ENCODE measurements at regions not wholly inside any gene's neighbourhood (a gene's known extent, or its start where the extent isn't known, plus 50 kb on each side); places are given as distances from the start of the nearest gene placed in this dataset.

DNA sequence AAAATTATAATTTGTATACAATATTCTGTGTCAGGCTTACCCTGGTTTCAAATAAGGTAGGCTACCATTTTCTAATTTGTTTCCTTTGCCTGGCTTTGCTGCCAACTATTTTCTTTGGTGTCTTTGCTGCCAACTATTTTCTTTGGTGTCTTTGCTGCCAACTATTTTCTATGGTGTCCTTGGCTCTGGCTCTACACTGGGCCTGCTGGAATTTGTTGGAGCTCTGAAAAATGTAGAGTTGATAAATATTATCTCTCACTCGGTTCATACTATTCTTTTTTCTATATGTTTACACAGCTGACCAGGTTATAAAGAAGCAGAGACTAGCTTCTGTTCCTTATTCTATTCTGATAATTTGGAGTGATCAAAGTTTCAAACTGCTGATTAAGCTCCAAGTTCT, 768.0 kb upstream of the PHF14 start:
- no peak for DNase-seq

GRCh38 chr7:10210000-10210399, 763.7 kb upstream of the PHF14 start:
- no peak for DNase-seq

DNA sequence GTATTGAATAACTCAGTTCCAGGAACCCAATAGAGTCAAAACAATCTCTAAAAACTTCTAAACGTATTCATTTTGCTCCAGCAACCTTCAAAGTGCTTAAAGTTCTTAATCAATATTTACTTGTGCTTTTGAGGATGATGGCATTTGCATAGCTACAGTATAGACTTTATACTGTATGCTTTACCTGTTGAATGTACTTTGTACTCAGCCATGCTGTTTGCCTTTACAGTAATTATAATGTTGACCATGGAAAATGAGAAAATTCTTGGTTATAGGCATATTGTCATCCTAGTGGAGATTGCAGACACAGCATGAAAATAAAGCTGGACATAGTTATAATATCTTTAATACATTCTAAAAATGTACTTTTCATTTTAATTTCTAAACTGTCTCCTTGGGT, 762.7 kb upstream of the PHF14 start:
- no peak for DNase-seq

DNA sequence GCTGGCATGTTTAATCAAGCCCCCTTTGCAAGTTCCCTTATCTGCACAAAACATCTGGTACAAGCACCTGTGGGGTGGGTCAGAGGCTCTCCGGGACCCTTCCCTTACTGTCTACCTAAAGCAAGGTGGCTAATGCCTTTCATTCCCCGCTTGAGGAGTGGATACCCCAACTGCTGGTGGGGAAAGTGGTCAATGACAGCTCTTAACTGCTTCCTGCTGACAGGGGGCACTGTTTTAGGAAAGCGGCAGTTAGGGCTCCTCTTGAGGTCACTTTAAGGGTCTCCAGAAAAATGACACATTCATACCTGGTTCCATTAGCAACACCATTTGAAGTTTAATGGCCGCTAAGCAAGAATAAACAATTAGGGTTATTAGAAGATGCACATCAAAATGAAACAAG, 761.8 kb upstream of the PHF14 start:
- no peak for DNase-seq

DNA sequence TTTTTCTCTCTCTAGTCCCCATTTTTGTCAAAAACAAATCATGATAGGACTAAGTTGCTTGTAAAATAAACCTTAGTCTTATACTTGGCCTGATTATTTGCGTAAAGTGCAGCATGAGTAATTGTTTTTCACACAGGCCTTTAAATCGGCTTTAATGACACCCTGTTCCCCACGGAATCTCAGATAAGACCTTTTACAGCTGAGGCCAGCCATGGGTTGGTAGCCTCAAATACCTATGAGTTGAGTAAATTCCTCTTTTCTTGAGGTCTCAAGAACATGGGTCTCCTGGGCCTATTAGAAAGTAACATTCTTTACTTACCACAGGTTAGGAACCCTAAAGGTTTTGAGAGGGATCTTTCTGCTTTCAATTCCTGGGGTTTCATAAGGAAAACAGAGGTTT, 761.0 kb upstream of the PHF14 start:
- DNase-seq = no peak

DNA sequence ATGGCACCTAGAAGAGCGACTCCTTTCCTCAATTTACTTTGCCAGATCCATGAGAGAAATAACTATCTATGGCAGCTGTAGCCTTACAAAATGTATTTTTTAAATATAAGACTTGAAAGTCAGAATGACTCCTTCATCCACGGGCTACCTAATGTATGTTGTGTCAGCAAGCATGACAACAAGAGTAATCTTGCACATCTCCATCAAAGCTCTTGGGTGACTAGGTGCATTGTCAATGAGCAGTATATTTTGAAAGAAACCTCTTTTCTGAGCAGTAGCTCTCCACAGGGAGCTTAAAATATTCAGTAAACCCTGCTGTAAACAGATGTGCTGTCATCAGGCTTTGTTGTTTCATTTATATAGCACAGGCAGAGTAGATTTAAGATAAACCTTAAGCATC, 757.2 kb upstream of the PHF14 start:
- DNase-seq = no peak

DNA sequence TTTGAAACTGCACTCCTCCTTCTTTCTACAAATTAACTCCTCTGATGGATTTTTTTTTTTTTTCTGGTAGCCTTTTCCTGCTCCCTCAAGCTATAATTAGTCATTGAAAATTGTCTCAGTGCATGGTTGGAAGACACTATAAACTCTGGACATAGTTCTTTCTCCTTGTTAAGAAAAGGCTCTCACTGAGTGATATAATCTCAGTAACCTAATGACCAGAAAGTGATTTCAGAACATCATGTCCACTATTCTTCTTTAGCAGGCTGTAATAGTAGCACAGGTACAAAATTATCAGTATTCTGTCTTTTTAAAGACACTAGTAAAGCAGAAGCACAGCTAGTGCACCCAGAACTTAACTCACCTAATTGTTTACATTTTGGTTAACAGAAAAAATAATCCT, 752.6 kb upstream of the PHF14 start:
- no peak for DNase-seq

DNA sequence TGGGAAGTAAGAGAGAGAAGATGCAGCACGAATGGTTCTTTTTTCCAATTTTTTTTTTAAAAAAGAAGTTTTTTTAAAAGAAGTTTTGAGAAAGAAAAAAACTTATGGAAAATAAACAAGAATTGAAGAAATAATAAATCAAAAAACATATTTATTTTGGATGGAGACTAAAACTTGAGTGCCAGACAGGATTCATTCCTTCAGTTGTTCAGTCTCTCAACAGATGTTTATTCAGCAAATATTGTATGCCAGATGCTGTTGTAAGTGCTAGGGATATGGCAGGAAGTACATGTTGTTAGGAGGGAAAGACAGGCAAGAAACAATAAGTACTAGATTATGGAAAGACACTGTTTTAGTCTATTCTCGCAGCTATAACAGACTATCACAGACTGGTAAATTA, 750.7 kb upstream of the PHF14 start:
- no peak for DNase-seq

DNA sequence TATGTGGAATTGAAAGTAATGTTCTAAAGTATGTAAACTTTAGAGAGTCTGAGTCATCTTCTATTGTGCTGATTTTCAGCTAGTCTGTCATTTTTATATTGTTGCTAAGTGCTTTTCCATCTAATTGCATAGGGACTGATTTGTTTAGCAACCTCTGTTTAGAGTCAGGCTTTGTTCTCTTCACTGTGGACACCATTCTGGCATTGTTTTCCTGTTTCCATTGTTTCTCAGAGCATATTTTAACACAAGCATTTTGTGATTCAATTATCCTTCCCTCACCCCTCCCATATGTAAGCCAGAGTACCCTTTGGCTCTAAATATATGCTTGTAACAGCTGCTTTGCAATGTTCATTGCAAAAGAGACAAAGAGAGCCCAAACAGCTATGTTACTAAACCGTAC, 748.4 kb upstream of the PHF14 start:
- no peak for DNase-seq

DNA sequence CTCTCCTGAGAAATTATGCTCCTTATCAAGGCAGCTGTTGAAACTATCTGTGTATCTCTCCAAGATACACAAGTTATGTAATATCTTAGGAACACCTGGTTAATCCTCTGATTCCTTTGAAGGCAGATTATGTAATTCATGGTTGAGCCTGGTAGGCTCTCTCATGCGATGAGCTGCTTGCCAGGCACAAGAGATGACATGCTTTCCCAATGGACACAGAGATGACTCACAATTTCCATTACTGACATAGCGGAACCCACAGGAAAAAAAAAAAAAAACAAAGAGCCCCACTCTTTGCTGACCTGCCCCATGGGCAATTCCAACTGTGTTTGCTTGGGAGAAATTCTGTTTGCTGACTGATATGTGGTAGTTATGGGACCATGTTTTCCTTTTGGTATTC, 736.4 kb upstream of the PHF14 start:
- no peak for DNase-seq

- no peak for DNase-seq
These were observed 735.0 kb upstream of the PHF14 start for GRCh38 chr7:10238641-10239040.

DNA sequence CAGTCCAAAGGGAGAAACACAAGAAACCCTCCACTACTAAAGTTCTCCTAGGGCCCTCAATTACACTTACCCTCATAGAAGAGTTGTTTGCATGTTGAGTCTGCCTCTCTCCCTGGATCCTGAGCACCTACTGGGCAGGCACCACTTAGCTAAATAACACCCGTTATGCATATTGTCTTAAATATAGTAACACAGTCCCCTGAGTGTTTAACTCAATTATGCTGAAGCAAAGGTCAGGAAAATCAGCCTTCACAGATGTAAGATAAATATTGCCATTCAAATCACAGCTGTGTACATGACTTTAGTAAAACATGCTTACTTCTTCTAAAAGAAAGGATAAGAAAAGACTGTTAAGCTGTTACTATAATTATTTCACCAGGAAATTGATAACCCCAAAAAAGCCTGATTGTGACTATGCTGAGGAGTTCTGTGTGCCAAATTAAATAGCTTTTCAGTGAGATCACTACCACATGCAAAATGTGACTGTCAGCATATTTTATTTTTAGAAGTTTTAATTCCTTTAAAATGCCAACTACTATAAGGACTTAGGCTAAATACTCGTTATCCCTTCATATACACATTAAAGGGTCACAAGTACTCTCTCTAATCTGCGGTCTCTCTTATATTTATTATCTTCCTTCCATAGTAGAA, 733.9 kb upstream of the PHF14 start:
- no peak for DNase-seq

GRCh38 chr7:10245406-10245805, 728.3 kb upstream of the PHF14 start:
- no peak for DNase-seq

DNA sequence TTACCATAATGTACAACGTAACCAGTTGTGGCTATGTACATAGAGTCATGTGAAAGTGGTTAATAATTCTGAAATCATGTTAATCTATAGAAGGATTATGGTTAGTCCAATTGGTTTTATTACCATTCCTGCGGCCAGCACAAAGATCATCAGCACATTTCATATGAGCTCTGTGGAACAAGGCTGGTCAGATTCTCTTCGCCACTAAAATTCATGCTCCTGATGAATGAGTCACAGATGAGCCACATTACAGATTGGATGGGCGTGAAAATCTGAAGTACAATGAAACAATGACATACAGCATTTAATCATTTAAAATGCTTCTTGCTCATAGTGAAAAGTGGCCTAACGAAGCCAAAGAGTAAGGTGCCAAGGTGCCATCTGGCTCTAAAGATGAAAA, 716.2 kb upstream of the PHF14 start:
- no peak for DNase-seq

DNA sequence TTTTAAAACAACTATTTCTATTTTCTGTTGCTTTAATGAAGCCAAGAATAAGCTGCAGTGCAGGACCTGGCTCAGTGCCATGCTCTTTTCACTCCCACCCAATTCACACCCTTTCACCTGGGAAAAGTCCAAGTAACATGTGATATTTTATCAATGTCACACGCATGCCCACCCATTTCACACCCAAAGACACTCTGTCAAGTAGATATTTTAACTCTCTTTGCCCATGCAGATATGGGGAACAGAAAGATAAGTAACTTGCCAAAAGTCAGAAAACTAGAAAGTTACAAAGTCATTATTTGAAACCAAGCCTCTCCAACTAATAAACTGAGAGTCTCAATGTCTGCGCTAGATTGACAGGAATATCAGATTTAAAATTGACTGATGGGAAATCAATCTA, 706.7 kb upstream of the PHF14 start:
- no peak for DNase-seq

- no peak for DNase-seq
These were observed 705.6 kb upstream of the PHF14 start for GRCh38 chr7:10268034-10268433.

- no peak for DNase-seq
These were observed 690.8 kb upstream of the PHF14 start for GRCh38 chr7:10282909-10283308.

GRCh38 chr7:10284001-10284400, 689.7 kb upstream of the PHF14 start:
- no peak for DNase-seq

DNA sequence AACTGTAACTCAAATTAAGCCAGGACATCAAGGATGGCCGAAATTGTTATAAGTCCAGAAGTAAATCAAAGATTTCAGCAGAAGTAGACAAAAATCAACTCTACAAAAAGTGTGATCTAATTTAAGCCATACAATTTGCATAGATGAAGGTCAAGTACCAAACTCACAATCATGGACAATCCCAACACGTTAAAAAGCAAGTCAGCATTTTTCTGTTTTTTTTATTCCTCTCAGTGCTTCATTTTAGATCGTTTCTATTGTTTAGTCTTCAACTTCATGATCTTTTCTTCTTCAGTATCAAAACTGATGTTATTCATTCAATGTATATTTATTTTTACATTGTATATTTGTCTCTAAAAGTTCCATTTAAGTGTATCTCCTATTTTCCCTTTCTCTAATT, 674.3 kb upstream of the PHF14 start:
- DNase-seq = no peak

- no peak for DNase-seq
These were observed 673.1 kb upstream of the PHF14 start for GRCh38 chr7:10300577-10300976.

DNA sequence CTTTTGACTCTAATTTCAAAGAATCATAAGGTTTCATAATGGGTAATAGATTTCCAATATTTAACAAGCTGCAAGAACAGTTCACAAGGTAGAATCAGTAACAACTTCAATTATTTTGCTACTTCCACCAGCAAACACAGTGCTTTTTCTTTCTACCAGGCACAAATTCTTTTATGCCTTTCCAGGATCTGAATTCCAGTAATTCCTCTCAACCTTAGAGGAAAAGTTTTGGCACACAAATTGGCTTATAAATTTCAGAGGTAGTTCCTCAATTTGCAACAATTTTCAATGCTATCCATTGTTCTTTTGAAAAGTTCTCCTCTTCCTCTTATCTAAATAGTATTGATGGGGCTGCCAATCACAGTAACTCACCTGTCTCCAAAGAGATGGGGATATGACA, 665.4 kb upstream of the PHF14 start:
- DNase-seq = no peak

- no peak for DNase-seq
These were observed 660.7 kb upstream of the PHF14 start for GRCh38 chr7:10312942-10313341.

- no peak for DNase-seq
These were observed 657.8 kb upstream of the PHF14 start for GRCh38 chr7:10315881-10316280.

DNA sequence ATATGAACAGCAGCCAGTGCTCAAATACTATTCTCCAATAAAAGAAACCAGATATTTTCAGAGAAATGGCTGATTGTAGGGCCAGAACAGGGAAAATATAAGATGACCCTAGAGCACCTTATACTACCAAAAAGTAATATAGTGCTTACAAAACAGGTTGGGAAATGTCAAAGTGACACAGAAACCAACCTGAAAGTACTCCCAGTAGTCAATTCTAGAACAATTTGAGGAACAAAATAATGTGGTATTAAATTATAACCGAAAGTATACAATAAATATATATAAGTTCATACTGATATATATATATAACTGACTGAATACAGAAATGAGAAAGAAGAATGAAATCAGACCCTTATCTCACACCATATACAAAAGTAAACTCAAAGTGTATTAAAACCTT, 657.2 kb upstream of the PHF14 start:
- DNase-seq = no peak

GRCh38 chr7:10325395-10325794, 648.3 kb upstream of the PHF14 start:
- no peak for DNase-seq

DNA sequence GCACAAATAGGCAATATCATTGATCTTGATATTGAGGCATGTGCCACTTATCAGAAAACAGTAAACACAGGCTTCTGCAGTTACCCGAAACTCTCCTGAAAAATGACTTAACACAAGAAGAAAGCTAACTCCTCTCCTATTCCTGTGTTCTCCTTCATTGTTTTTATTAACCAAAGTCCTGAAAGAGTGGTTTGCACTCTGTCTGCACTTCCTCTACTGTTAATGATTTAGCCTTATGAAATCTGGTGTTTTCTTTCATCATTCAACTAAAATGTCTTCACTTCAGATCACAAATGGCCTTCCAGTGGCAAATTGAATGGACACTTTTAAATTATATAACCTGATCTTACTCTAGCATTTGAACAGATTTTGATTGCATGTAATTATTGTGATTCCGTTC, 630.6 kb upstream of the PHF14 start:
- DNase-seq = no peak

Data from EL (cell line).